ENCODE measurements at regions not wholly inside any gene's neighbourhood (a gene's known extent, or its start where the extent isn't known, plus 50 kb on each side); places are given as distances from the start of the nearest gene placed in this dataset.

DNA sequence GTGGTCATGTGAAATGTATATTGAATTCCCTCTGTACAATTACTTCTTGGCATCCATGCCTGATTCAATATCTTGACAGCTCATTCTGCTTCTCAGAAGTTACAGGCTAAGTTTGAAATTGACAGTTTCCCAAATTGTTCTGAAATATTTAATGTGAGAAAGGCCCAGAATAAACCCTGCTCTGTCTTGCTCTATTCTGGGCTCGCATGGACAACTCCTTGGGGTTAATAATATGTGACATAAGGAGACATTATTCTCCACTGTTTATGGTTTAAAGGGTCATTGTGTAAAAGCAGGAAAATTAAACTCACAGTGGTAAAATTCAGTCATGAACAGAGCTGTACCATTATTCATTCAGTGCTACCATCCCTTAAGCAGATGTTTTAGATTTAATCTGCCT is 160.7 kb upstream of the CNTNAP5 start:
- no peaks in the 10 kb centered on the region for H3K4me1 ChIP-seq (ENCODE audit: control insufficient read depth in 1 of 2, insufficient read depth in 2 of 2, low read length in 2 of 2)
- no peaks in the 10 kb centered on the region for H3K4me1 Mint-ChIP-seq
- no peak overlapping the region for H3K4me3 ChIP-seq (replicated peaks in 1 of 3; ENCODE audit: low read depth in 2 of 3, low read length in 3 of 3)
- intact Hi-C loops (cut with micrococcal nuclease), result no loop called here
- no peaks in the 10 kb centered on the region for H3K36me3 ChIP-seq (replicated peaks in 1 of 2; ENCODE audit: control insufficient read depth in 1 of 2, insufficient read depth in 2 of 2, low read length in 2 of 2)
- no peak overlapping the region for H3K27ac ChIP-seq (ENCODE audit: low read depth in 1 of 2, low read length in 2 of 2)
- H3K4me3 Mint-ChIP-seq, result no peak overlapping the region
- H3K79me2 ChIP-seq (ENCODE audit: insufficient read depth, low read length), result no peaks in the 10 kb centered on the region
- H3K27me3 ChIP-seq (ENCODE audit: control insufficient read depth in 2 of 2, insufficient read depth in 2 of 2, low read length in 2 of 2), result no peaks in the 10 kb centered on the region
- no peaks in the 10 kb centered on the region for H3K36me3 Mint-ChIP-seq
- H4K20me1 ChIP-seq (ENCODE audit: insufficient read depth, low read length), result no peaks in the 10 kb centered on the region
- TF ChIP-seq, protein P1, sequence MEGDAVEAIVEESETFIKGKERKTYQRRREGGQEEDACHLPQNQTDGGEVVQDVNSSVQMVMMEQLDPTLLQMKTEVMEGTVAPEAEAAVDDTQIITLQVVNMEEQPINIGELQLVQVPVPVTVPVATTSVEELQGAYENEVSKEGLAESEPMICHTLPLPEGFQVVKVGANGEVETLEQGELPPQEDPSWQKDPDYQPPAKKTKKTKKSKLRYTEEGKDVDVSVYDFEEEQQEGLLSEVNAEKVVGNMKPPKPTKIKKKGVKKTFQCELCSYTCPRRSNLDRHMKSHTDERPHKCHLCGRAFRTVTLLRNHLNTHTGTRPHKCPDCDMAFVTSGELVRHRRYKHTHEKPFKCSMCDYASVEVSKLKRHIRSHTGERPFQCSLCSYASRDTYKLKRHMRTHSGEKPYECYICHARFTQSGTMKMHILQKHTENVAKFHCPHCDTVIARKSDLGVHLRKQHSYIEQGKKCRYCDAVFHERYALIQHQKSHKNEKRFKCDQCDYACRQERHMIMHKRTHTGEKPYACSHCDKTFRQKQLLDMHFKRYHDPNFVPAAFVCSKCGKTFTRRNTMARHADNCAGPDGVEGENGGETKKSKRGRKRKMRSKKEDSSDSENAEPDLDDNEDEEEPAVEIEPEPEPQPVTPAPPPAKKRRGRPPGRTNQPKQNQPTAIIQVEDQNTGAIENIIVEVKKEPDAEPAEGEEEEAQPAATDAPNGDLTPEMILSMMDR (IDR thresholded peaks at IDR 0.05), result no peak
- WGBS (ENCODE audit: insufficient coverage), result no CpG with 5 or more reads among the region's 1 CpG
- no peak overlapping the region for H3K4me2 ChIP-seq (replicated peaks; ENCODE audit: extremely low read depth, low read length, poor library complexity, severe bottlenecking)
- no peak overlapping the region for H3K9ac ChIP-seq (ENCODE audit: insufficient read depth, low read length, poor library complexity, severe bottlenecking)
- H3K27ac Mint-ChIP-seq, result no peak overlapping the region
- H3K27me3 Mint-ChIP-seq (ENCODE audit: low read depth in 3 of 3), result no peaks in the 10 kb centered on the region
- H2AFZ ChIP-seq (ENCODE audit: insufficient read depth, low read depth, low read length, poor library complexity, severe bottlenecking), result no peak overlapping the region
- H3K9me3 ChIP-seq (replicated peaks in 1 of 2; ENCODE audit: control insufficient read depth in 1 of 2, insufficient read depth in 1 of 2, low read length in 2 of 2), result peaks cover 0 to 4% of the 10 kb centered on the region in 2 donors
- peaks cover 0 to 11% (median 6%) of the 10 kb centered on the region in 7 donors for H3K9me3 Mint-ChIP-seq
- DNase-seq, result no peak

DNA sequence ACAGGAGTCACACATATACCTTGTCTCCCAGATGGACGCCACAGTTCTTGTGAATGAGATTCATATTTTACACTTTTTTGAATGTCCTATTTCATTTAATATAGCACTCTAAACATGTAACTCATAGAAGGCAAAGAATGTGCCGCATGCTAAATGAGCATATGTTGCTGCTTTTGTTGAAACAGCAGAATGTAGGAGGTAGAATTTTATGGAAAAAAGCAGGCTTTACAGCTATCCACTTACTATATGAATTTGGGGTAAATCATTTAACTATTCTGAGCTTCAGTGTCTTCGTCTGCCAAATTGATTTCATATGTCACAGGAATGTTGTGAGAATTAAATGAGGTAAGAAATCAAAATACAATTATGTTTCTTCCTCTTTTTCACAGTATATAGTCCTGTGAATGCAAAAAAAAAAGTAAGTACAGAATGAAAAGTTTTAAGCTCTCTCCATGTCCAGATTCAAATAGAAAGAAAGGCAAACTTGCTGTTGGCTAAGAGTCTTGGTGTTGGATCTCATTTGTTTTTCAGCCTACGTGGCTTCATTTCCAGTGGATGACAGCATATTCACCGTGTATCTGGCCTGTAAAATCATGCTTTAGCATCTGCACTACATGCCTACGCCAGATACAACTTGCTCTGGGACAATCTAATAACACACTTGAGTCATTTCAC is 154.7 kb upstream of the CNTNAP5 start:
- H3K4me2 ChIP-seq (replicated peaks; ENCODE audit: extremely low read depth, low read length, poor library complexity, severe bottlenecking), result no peak overlapping the region
- H3K27me3 ChIP-seq (ENCODE audit: control insufficient read depth in 2 of 2, insufficient read depth in 2 of 2, low read length in 2 of 2), result no peaks in the 10 kb centered on the region
- no peak overlapping the region for H2AFZ ChIP-seq (ENCODE audit: insufficient read depth, low read depth, low read length, poor library complexity, severe bottlenecking)
- peak overlapping the region in 1 of 7 donors; percentile 8 for H3K27ac Mint-ChIP-seq
- no peaks in the 10 kb centered on the region for H3K4me1 Mint-ChIP-seq
- no peaks in the 10 kb centered on the region for H3K36me3 ChIP-seq (replicated peaks in 1 of 2; ENCODE audit: control insufficient read depth in 1 of 2, insufficient read depth in 2 of 2, low read length in 2 of 2)
- TF ChIP-seq, protein P1 (IDR thresholded peaks at IDR 0.05), result no peak
- 100% methylated on average over 3 of the region's 6 CpGs for WGBS (ENCODE audit: insufficient coverage)
- H3K4me3 Mint-ChIP-seq, result no peak overlapping the region
- no peak overlapping the region for H3K4me3 ChIP-seq (replicated peaks in 1 of 3; ENCODE audit: low read depth in 2 of 3, low read length in 3 of 3)
- no peak for DNase-seq
- H3K27me3 Mint-ChIP-seq (ENCODE audit: low read depth in 3 of 3), result peaks cover 0 to 1% (median 0%) of the 10 kb centered on the region in 3 donors
- peaks cover 2 to 14% (median 5%) of the 10 kb centered on the region in 7 donors for H3K9me3 Mint-ChIP-seq
- no peaks in the 10 kb centered on the region for H3K36me3 Mint-ChIP-seq
- no peak overlapping the region for H3K27ac ChIP-seq (ENCODE audit: low read depth in 1 of 2, low read length in 2 of 2)
- no peaks in the 10 kb centered on the region for H4K20me1 ChIP-seq (ENCODE audit: insufficient read depth, low read length)
- intact Hi-C loops (cut with micrococcal nuclease), result no loop called here
- H3K4me1 ChIP-seq (ENCODE audit: control insufficient read depth in 1 of 2, insufficient read depth in 2 of 2, low read length in 2 of 2), result no peaks in the 10 kb centered on the region
- no peaks in the 10 kb centered on the region for H3K79me2 ChIP-seq (ENCODE audit: insufficient read depth, low read length)
- peaks cover 2 to 13% of the 10 kb centered on the region in 2 donors for H3K9me3 ChIP-seq (replicated peaks in 1 of 2; ENCODE audit: control insufficient read depth in 1 of 2, insufficient read depth in 1 of 2, low read length in 2 of 2)
- no peak overlapping the region for H3K9ac ChIP-seq (ENCODE audit: insufficient read depth, low read length, poor library complexity, severe bottlenecking)

Measured in CD14-positive monocyte (primary cell).